Transverse colon (tissue), 4 donors: ENCODE measurements at regions not wholly inside any gene's neighbourhood (a gene's known extent, or its start where the extent isn't known, plus 50 kb on each side); places are given as distances from the start of the nearest gene placed in this dataset.

Source experiments
- DNase-seq: peaks from one replicate; pipeline ENCODE4 v3.0.0-alpha.2; 2019
- H3K27ac ChIP-seq, 4 donors: fragments of 200-600 bp; sonication (generic); 2 replicates each; pipeline ENCODE4 v1.5.1; 2016 to 2018; ENCODE audit warnings: inconsistent platforms in 4 of 4
- H3K27me3 ChIP-seq: fragments of 200-600 bp; sonication (generic); 2 replicates; pipeline ENCODE4 v1.5.1; 2017; ENCODE audit warnings: inconsistent platforms
- H3K36me3 ChIP-seq, 4 donors: fragments of 200-600 bp; sonication (generic); 2 replicates each; pipeline ENCODE4 v1.5.1; 2017 to 2019; ENCODE audit warnings: inconsistent platforms in 4 of 4
- H3K4me1 ChIP-seq, 4 donors: fragments of 200-600 bp; sonication (generic); 2 replicates each; pipeline ENCODE4 v1.5.1; 2017 to 2020; ENCODE audit warnings: inconsistent platforms in 4 of 4
- H3K4me3 ChIP-seq, 4 donors: fragments of 200-600 bp; sonication (generic); 1 replicate in 1 of 4; 2 replicates in 3 of 4; pipeline versions ENCODE4 v1.5.1 to v1.6.1; 2017 to 2019; ENCODE audit warnings: inconsistent platforms in 4 of 4
- H3K9me3 ChIP-seq, 2 donors: fragments of 200-600 bp; sonication (generic); 2 replicates each; pipeline ENCODE4 v1.5.1; 2017 to 2019; ENCODE audit warnings: inconsistent platforms in 2 of 2
- CTCF ChIP-seq, 5 experiments: fragments of 200-600 bp in 3 of 5; fragments of 450-650 bp in 2 of 5; sonication (generic) in 3 of 5; IDR thresholded peaks; 1 replicate in 2 of 5; 2 replicates in 3 of 5; pipeline ENCODE4 v1.5.1; 2016 to 2017; ENCODE audit warnings: antibody characterized with exemption in 5 of 5, inconsistent platforms in 3 of 5, mild to moderate bottlenecking in 2 of 5, moderate library complexity in 1 of 5
- EP300 ChIP-seq: sonication (generic); formaldehyde crosslinking; IDR thresholded peaks from one replicate; pipeline ENCODE4 v1.6.1; 2017; ENCODE audit warnings: antibody characterized with exemption, low read depth
- POLR2A ChIP-seq: fragments of 450-650 bp; IDR thresholded peaks from one replicate; pipeline ENCODE4 v1.6.1; 2016; ENCODE audit warnings: antibody characterized with exemption, mild to moderate bottlenecking, moderate library complexity
- POLR2AphosphoS5 ChIP-seq, 3 donors: sonication (generic); formaldehyde crosslinking; IDR thresholded peaks; one replicate each; pipeline ENCODE4 v1.6.1; 2016; ENCODE audit warnings: antibody characterized with exemption in 3 of 3
- WGBS, 2 donors: methylation state at CpG; one replicate each; pipeline ENCODE4 v1.1.5; 2018; ENCODE audit warnings: low coverage in 1 of 2; 5-methylcytosine and 5-hydroxymethylcytosine counted together
- in situ Hi-C, 4 donors: fragments of 200-750 bp; cut with MboI; loops; one replicate each; pipeline versions ENCODE4 v1.15.0 to v1.15.1; 2017; ENCODE audit warnings: low sequenced_read_pairs in 3 of 4, low pct_ligation_motif_present in 1 of 4, low pct_unique_long_range_greater_than_20kb in 1 of 4
- intact Hi-C: fragments of 100-400 bp; cut with DNase I; formaldehyde crosslinking; loops from one replicate; pipeline ENCODE4 v1.15.1; 2023; ENCODE audit warnings: low total_unique reads

- 71 to 91% methylated on average over 1 of the region's 1 CpG for WGBS, 2 donors
- H3K27ac ChIP-seq, result no peak overlapping the region
- in situ Hi-C loops, result loop anchor here in 1 of 4 donors (25.0 kb wide), 1 partner anchor 95 kb away; no protein-coding TSS in a partner anchor
- H3K27me3 ChIP-seq, result no peaks in the 10 kb centered on the region
- intact Hi-C loops, result no loop called here
- TF ChIP-seq POLR2A (no peak), EP300 (no peak), CTCF (IDR thresholded peaks at IDR 0.05) (no peak), POLR2AphosphoS5 (IDR thresholded peaks at IDR 0.05) (no peak)
- H3K36me3 ChIP-seq, result no peaks in the 10 kb centered on the region
- H3K4me3 ChIP-seq, result no peak overlapping the region
- H3K9me3 ChIP-seq, result no peaks in the 10 kb centered on the region
- no peak for DNase-seq
- H3K4me1 ChIP-seq, result no peaks in the 10 kb centered on the region
Observed at GRCh38 chr18:71942433-71942832, 601.7 kb downstream of the CBLN2 start.

GRCh38 chr18:71939483-71939882 is 604.7 kb downstream of the CBLN2 start:
- H3K4me3 ChIP-seq, result no peak overlapping the region
- H3K4me1 ChIP-seq, result no peaks in the 10 kb centered on the region
- H3K27me3 ChIP-seq, result no peaks in the 10 kb centered on the region
- TF ChIP-seq POLR2AphosphoS5 (IDR thresholded peaks at IDR 0.05) (no peak), CTCF (IDR thresholded peaks at IDR 0.05) (no peak)
- in situ Hi-C loops, result loop anchor here in 1 of 4 donors (25.0 kb wide), 1 partner anchor 98 kb away; no protein-coding TSS in a partner anchor
- no peaks in the 10 kb centered on the region for H3K9me3 ChIP-seq
- no peaks in the 10 kb centered on the region for H3K36me3 ChIP-seq
- DNase-seq, result no peak
- intact Hi-C loops, result no loop called here
- no peak overlapping the region for H3K27ac ChIP-seq

DNA sequence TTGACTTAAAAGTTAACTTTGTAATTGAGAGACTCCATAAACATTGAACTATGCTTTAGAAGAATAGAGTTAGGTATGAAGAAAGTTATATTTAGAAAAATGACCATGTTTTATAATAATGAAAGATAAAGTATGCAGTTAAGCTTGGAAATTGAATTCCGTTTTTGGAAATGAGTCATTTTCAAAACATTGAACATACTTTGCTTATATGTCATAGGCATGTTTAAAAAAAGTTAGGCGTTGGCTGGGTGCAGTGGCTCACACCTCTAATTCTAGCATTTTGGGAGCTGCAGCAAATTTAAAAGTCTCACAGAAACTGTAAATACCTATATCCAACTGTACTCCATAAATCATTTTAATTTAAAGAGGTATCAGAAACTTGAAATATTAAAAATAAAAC is 607.4 kb downstream of the CBLN2 start:
- 69 to 74% methylated on average over 2 of the region's 2 CpGs for WGBS, 2 donors
- no peak overlapping the region for H3K4me3 ChIP-seq
- no peak overlapping the region for H3K27ac ChIP-seq
- H3K36me3 ChIP-seq, result no peaks in the 10 kb centered on the region
- no peaks in the 10 kb centered on the region for H3K27me3 ChIP-seq
- no peak for TF ChIP-seq POLR2A
- no peak for TF ChIP-seq POLR2AphosphoS5 (IDR thresholded peaks at IDR 0.05)
- no peak for TF ChIP-seq CTCF (IDR thresholded peaks at IDR 0.05)
- no peak for TF ChIP-seq EP300
- H3K9me3 ChIP-seq, result no peaks in the 10 kb centered on the region
- no peaks in the 10 kb centered on the region for H3K4me1 ChIP-seq
- intact Hi-C loops, result no loop called here
- DNase-seq, result no peak
- in situ Hi-C loops, result loop anchor here in 1 of 4 donors (25.0 kb wide), 1 partner anchor 101 kb away; no protein-coding TSS in a partner anchor

GRCh38 chr18:71919211-71919610 is 624.9 kb downstream of the CBLN2 start:
- intact Hi-C loops, result no loop called here
- TF ChIP-seq POLR2A, result no peak
- no peak for TF ChIP-seq POLR2AphosphoS5 (IDR thresholded peaks at IDR 0.05)
- TF ChIP-seq CTCF (IDR thresholded peaks at IDR 0.05), result no peak
- no peak for TF ChIP-seq EP300
- Histone ChIP-seq H3K27me3 (no peaks in the 10 kb centered on the region), H3K36me3 (no peaks in the 10 kb centered on the region), H3K9me3 (peaks cover 4% of the 10 kb centered on the region in 2 donors), H3K4me1 (no peaks in the 10 kb centered on the region), H3K4me3 (no peak overlapping the region), H3K27ac (no peak overlapping the region)
- in situ Hi-C loops, result no loop called here
- 86% methylated on average over 3 of the region's 3 CpGs; no CpG with 5 or more reads in 1 of the 2 donors for WGBS, 2 donors
- DNase-seq, result no peak
